GM12872 (cell line): ENCODE measurements at regions not wholly inside any gene's neighbourhood (a gene's known extent, or its start where the extent isn't known, plus 50 kb on each side); places are given as distances from the start of the nearest gene placed in this dataset.

Experiments
- CTCF ChIP-seq: IDR thresholded peaks from 3 replicates; pipeline ENCODE4 v1.5.1; 2011; ENCODE audit warnings: low read depth, mild to moderate bottlenecking, low read length, moderate library complexity; ENCODE audit not compliant: insufficient read depth

GRCh38 chr21:32184065-32184464, 94.8 kb downstream of the MIS18A start:
- TF ChIP-seq CTCF = no peak

GRCh38 chr21:32183396-32183795, 95.5 kb downstream of the MIS18A start:
- TF ChIP-seq CTCF = no peak

GRCh38 chr21:32182449-32182848, 96.4 kb downstream of the MIS18A start:
- no peak for TF ChIP-seq CTCF

- TF ChIP-seq CTCF = no peak
These were observed 97.4 kb downstream of the MIS18A start for GRCh38 chr21:32181457-32181856.

- TF ChIP-seq CTCF = no peak
These were observed 104.0 kb downstream of the MIS18A start for GRCh38 chr21:32174819-32175218.

- no peak for TF ChIP-seq CTCF
These were observed 105.6 kb downstream of the MIS18A start for GRCh38 chr21:32173121-32173724.

GRCh38 chr21:32172106-32172505, 106.7 kb downstream of the MIS18A start:
- TF ChIP-seq CTCF = no peak
